SKM-1 treated with dmso at 0.1 percent for 144 hours (cell line): ENCODE measurements at regions not wholly inside any gene's neighbourhood (a gene's known extent, or its start where the extent isn't known, plus 50 kb on each side); places are given as distances from the start of the nearest gene placed in this dataset.

Experiments
- DNase-seq: peaks from one replicate; lab custom pipeline; 2025; ENCODE audit not compliant: unreplicated experiment; lab: John Stamatoyannopoulos, UW

- no peak for DNase-seq
These were observed 374.6 kb upstream of the CFAP20DC start for GRCh38 chr3:59424268-59425010.

GRCh38 chr3:59423707-59424106 lies 373.9 kb upstream of the CFAP20DC start:
- DNase-seq, result no peak

GRCh38 chr3:59422312-59422711 lies 372.5 kb upstream of the CFAP20DC start:
- no peak for DNase-seq

- no peak for DNase-seq
These were observed 369.0 kb upstream of the CFAP20DC start for GRCh38 chr3:59418836-59419235.

- no peak for DNase-seq
These were observed 362.7 kb upstream of the CFAP20DC start for GRCh38 chr3:59412516-59412915.

GRCh38 chr3:59411694-59412093 lies 361.9 kb upstream of the CFAP20DC start:
- no peak for DNase-seq

- no peak for DNase-seq
These were observed 361.4 kb upstream of the CFAP20DC start for GRCh38 chr3:59411186-59411585.

- DNase-seq, result no peak
These were observed 358.3 kb upstream of the CFAP20DC start for GRCh38 chr3:59408047-59408624.

GRCh38 chr3:59407425-59407824 lies 357.6 kb upstream of the CFAP20DC start:
- no peak for DNase-seq

- no peak for DNase-seq
These were observed 357.1 kb upstream of the CFAP20DC start for GRCh38 chr3:59406943-59407342.

GRCh38 chr3:59404851-59405250 lies 355.0 kb upstream of the CFAP20DC start:
- DNase-seq, result no peak

- DNase-seq, result no peak
These were observed 354.2 kb upstream of the CFAP20DC start for GRCh38 chr3:59404064-59404463.

- no peak for DNase-seq
These were observed 352.1 kb upstream of the CFAP20DC start for GRCh38 chr3:59401924-59402323.

- no peak for DNase-seq
These were observed 342.3 kb upstream of the CFAP20DC start for GRCh38 chr3:59392116-59392515.

GRCh38 chr3:59391131-59391530 lies 341.3 kb upstream of the CFAP20DC start:
- no peak for DNase-seq

GRCh38 chr3:59388555-59389270 lies 338.9 kb upstream of the CFAP20DC start:
- no peak for DNase-seq

- no peak for DNase-seq
These were observed 336.3 kb upstream of the CFAP20DC start for GRCh38 chr3:59386165-59386564.

- DNase-seq, result no peak
These were observed 335.7 kb upstream of the CFAP20DC start for GRCh38 chr3:59385547-59385946.

- DNase-seq, result no peak
These were observed 331.5 kb upstream of the CFAP20DC start for GRCh38 chr3:59381282-59381681.

GRCh38 chr3:59380146-59380545 lies 330.3 kb upstream of the CFAP20DC start:
- no peak for DNase-seq

- no peak for DNase-seq
These were observed 325.0 kb upstream of the CFAP20DC start for GRCh38 chr3:59374818-59375211.

- DNase-seq, result no peak
These were observed 324.4 kb upstream of the CFAP20DC start for GRCh38 chr3:59374091-59374817.
